Middle frontal gyrus (tissue), 1 donor: ENCODE measurements at regions not wholly inside any gene's neighbourhood (a gene's known extent, or its start where the extent isn't known, plus 50 kb on each side); places are given as distances from the start of the nearest gene placed in this dataset.
"Not testable (repeated sequence)": the region's sequence is repeated elsewhere in the genome, so short reads cannot be mapped to it uniquely, and the experiment has no call there.

Source experiments
- DNase-seq: peaks from one replicate; pipeline ENCODE4 v3.0.0-alpha.2; 2015; ENCODE audit warnings: low spot score; ENCODE audit errors: extremely low spot score

DNA sequence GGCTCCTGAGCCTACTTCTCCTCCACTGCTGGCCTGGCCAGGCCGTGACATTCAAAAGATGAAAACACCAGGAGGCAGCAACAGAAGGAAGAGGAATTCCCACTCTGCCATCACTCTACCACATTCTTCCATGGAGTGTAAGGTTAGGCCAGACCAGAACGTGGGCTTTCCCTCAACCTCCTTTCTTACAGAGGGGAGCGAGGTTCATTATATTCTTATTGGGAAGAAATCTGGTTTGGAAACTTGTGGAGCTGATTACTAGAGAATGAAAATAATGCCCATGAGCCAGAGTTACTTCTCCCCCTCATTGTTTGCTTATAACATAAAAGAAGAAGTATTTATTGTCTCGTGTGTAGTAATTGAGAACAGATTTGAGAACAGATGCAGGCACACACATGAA lies 136.3 kb upstream of the BASP1 start:
- no peak for DNase-seq

- DNase-seq, result not testable (repeated sequence)
Observed at GRCh38 chr5:17083276-17083675, 134.2 kb upstream of the BASP1 start.

GRCh38 chr5:17087035-17087434 lies 130.4 kb upstream of the BASP1 start:
- no peak for DNase-seq

DNA sequence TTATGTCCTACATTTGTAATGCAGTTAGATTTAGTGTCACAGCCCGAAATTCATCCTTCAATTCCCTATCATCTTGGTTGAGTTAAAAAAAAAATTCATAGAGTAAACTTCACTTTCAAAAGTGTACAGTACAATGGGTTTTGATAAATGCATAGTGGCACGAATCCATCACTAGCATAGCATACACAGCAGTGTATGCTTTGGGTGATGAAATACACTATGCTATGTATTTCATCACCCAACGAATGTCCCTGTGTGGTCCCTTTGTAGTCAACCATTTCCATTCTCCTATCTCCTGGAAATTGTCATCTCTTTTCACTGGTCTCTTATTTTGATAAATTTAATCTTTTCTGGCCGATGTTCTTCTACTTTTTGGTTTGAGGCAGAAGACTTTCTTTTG lies 129.4 kb upstream of the BASP1 start:
- DNase-seq, result no peak

DNA sequence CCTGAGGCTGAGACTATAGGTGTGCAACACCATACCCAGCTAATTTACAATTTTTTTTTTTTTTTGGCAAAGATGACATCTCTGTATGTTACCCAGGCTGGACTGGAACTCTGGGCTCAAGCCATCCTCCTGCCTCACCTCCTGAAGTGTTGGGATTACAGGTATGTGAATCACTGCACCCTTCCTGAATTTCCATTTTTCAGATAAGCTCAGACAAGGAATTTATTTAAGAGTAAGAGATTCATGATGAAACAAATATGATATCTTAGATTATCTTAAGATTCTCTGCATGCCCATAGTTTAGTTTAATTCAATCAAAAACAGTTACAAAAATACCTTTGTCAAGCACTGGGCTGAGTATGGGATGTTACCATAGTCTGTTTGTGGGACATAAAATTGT lies 128.4 kb upstream of the BASP1 start:
- no peak for DNase-seq

- DNase-seq, result no peak
Observed at GRCh38 chr5:17089690-17090089, 127.7 kb upstream of the BASP1 start.

- no peak for DNase-seq
Observed at GRCh38 chr5:17090839-17091238, 126.6 kb upstream of the BASP1 start.

DNA sequence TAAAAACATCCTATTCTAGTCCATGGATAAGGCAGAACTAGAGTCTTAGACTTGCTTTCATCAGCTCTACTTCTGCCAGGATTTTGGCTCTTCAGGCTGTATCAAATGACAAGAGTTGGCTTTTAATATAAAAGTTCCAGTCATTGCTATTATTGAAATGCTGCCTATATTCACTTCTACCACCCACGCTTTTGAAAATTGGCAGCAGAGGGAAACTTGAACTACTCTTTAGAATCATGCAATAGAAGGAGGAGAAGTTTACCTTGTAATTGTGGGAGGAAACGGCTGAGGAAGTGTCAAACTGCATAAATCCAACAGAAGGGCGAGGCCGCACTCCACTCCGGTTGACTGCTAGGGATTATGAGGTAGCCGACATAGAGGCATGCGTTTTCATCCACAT lies 122.6 kb upstream of the BASP1 start:
- DNase-seq, result no peak

DNA sequence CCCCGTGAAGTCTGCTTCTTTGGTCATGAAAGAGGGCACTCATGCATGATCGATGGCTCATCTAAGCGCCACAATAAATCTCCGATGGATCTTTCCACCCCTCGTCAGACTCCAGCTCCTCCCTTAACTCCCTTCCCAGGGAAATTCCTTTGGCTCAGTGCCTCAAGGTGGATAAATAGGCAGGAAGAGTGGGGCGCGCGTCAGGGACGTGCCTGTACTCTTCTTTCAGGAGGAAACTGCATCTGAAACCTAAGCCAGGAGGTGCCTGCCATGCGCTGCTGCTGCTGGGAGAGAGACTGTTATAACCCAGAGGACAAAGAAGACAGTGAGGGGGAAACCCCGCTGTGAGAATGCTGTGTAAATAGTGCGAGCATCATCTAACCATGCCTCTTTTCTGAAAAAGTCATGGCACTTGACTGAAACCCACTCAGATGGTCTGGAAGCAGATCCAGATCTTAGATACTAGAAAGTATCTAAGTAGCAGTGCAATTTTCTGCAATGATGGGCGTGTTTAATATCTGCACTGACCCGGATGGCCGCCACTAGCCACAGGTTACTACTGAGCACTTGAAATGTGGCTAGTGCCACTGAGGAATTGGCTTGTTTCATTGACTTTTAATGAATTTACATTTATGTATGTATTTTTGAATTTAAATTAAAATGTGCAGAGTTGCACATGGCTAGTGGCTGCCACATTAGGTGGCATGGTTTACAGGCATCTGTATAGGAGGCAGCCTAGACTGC lies 120.3 kb upstream of the BASP1 start:
- no peak for DNase-seq

DNA sequence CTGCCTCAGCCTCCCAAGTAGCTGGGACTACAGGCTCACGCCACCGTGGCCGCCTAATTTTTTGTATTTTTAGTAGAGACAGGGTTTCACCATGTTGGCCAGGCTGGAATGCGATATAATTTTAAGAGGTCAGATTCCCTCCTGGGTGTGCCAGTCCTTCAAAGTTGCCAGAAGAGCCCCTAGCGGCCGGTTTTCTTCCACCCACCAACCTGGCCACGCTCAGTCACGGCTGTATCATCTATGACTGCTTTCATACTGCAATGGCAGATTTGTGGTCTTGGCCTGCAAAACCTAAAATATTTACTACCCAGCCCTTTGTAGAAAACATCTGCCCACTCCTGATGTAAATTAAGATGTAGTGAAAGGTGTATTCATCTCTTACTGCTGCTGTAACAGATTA lies 117.5 kb upstream of the BASP1 start:
- DNase-seq, result no peak

DNA sequence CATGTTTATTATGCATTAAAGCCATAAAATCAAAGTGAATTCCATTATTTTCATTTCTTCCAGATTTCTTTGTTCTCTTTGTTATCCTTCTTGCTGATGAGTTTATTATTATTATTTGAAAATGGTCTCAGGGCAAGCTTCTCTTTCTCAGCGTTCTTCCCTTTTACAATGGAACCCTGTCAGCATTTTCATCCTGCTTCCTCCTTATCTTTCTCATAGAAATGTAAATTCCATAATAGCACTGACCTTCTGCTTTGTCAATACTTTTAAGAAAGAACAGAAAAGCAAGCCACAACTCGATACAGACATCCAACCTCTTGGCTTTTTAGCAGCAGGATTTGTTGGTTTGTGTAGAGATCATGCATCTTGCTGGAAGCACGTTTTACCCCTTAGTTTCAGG lies 114.0 kb upstream of the BASP1 start:
- no peak for DNase-seq

DNA sequence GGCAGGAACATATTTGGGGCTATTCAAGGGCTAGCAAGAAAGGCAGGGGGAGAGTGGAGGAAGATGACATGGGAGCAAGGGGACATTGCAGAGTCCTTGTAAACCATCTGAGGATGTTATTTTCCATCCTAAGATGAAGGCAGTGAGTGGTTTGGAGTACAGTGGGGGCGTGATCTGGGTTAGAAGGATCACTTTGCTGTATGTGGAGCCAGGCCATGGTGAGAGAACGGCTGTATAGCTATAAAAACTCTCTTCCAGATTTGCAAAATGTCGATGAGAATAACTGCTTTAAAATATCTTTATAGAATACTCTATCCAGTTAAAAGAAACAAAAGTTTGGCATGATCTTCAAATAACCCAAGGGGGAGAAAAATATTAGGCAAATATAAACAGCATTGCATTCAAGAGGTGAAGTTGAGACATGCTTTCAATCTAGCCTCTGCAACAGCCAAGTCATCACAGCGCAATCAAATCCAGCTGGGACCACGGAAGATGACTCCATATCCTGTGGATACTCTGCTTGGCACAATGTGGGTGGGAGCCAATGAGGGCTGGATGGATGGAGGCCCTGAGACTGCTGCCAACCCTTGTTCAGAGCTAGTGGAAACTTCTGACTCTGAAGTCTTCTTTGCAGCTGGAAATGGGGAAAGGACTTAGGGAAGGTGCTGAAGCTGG lies 111.5 kb upstream of the BASP1 start:
- no peak for DNase-seq

GRCh38 chr5:17106521-17106920 lies 110.9 kb upstream of the BASP1 start:
- DNase-seq, result no peak

DNA sequence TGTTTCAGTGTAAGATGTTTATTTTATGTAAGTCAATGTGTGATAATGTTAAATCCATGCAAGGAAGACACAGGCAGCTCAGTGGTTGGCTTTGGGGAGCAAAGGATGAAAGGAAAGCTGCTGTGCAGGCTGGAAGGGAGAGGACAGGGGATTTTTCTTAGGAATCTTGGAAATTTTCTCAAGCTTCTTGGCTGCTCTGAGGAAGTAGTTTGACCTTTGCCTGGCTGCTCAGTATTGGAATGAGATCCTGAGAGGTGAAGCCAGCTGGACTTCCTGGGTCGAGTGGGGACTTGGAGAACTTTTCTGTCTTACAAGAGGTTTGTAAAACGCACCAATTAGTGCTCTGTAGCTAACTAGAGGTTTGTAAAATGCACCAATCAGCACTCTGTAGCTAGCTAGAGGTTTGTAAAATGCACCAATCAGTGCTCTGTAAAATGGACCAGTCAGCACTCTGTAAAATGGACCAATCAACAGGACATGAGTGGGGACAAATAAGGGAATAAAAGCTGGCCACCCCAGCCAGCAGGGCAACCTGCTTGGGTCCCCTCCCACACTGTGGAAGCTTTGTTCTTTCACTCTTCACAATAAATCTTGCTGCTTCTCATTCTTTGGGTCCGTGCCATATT lies 105.2 kb upstream of the BASP1 start:
- not testable (repeated sequence) for DNase-seq

- DNase-seq, result no peak
Observed at GRCh38 chr5:17113174-17113958, 104.1 kb upstream of the BASP1 start.

- DNase-seq, result no peak
Observed at GRCh38 chr5:17114233-17114632, 103.2 kb upstream of the BASP1 start.

DNA sequence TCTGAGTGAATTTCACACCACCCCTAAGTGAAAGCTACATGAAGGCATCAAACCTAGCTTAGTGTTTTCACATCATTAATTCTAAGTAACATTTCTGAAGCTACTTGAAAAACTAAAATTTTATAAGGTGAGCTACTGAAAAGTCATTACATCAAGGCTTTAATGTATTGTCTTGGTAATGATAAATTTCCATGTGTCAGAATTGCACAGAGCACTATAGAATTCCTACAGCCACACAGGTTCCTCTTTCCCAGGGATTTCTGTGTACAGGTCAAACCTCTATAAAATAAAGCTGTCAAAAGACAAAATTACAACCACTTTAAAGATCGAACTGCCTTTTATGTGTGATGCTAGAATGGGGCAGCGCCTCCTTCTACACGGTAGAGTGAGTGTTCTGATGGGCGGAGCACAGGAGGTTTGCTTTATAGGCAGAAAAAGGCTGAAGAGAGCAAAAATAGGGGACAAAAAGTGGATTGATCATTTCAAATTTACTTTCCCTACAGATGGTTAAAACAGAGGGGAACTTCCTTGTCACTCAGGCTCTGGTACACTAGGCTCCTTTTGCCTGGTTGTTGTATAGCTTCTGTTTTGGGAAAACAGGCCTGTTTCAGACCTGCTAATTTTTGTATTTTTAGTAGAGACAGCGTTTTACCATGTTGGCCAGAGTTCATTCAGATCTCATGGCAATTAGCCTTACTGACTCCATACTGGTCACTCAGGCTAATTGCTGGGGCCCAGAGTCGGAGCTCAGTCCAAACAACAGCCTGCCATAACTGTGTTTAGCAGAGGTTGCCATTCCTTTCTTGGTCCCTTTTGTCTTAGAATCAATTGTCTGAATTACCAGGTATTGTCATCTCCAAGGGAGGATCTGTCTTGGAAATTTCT lies 102.5 kb upstream of the BASP1 start:
- no peak for DNase-seq

DNA sequence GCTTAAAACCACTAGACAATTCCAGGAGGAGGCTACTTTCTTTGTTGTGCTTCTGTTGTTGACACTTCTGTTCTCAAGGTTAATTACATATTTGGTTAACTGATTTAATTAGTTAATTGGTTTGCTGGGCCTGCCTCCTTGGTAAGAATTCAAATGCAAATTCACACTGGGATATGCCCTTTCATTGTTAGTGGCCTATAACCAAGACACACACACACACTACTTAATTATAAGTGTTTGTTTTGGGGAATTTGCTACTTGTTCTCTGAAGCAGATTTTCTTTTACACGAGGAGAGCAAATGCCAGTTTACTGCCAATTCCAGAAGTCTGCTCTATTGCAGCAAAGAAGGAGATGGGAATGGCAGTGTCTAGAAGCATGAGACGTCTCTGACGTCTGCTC lies 101.6 kb upstream of the BASP1 start:
- no peak for DNase-seq

GRCh38 chr5:17118631-17119030 lies 98.8 kb upstream of the BASP1 start:
- no peak for DNase-seq

DNA sequence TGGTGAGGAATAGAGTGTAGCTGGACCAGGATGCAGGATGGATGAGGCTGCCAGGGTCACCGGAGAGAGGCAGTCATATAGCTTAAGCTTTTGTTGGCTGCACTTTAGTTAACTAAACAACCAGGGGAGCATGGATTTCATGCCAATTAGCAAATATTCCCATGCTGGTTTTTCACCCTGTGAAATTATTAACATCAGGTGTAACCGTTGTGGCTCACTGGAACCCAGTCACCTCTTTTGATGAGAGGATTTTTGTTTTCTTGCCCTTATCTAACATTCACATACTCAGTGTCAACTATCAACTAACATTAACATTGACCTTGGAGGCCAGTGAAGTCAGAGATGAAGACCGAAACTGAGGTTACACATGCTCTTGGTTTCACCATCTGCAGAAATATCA lies 97.2 kb upstream of the BASP1 start:
- no peak for DNase-seq

- no peak for DNase-seq
Observed at GRCh38 chr5:17121776-17122175, 95.7 kb upstream of the BASP1 start.
